Activated CD8-positive, alpha-beta T cell treated with anti-CD3 and anti-CD28 coated beads for 36 hours (primary cell): ENCODE measurements at regions not wholly inside any gene's neighbourhood (a gene's known extent, or its start where the extent isn't known, plus 50 kb on each side); places are given as distances from the start of the nearest gene placed in this dataset.

Source experiments
- ATAC-seq: fragments of 200-7000 bp; cut with Tn5 transposase; one replicate; pipeline ENCODE4 v1.10.0; 2021; ENCODE audit warnings: mild to moderate bottlenecking, moderate library complexity
- CTCF ChIA-PET: fragments of 350-600 bp; sonication (Branson Sonifier 250); formaldehyde crosslinking; loops from one replicate; lab custom pipeline; 2021; ENCODE audit warnings: antibody characterized with exemption; lab: Charles Lee
- POLR2A ChIA-PET: fragments of 350-600 bp; sonication (Branson Sonifier 250); formaldehyde crosslinking; loops from one replicate; lab custom pipeline; 2021; ENCODE audit warnings: antibody characterized with exemption; lab: Charles Lee
- DNase-seq: peaks from one replicate; pipeline ENCODE4 v3.0.0-alpha.2; 2020
- H3K27ac Mint-ChIP-seq: one replicate; pipeline ENCODE4 v1.8.0; 2021; ENCODE audit warnings: mild to moderate bottlenecking, mixed read lengths
- H3K27me3 Mint-ChIP-seq: one replicate; pipeline ENCODE4 v1.8.0; 2021; ENCODE audit warnings: mixed read lengths
- H3K36me3 Mint-ChIP-seq: one replicate; pipeline ENCODE4 v1.8.0; 2021; ENCODE audit warnings: low read depth, mixed read lengths
- H3K4me1 Mint-ChIP-seq: one replicate; pipeline ENCODE4 v1.8.0; 2021; ENCODE audit warnings: low read depth, mixed read lengths
- H3K4me3 Mint-ChIP-seq: one replicate; pipeline ENCODE4 v1.8.0; 2021; ENCODE audit warnings: mild to moderate bottlenecking, moderate library complexity, mixed read lengths
- H3K9me3 Mint-ChIP-seq: one replicate; pipeline ENCODE4 v1.8.0; 2021; ENCODE audit warnings: mixed read lengths
- intact Hi-C: fragments of 100-400 bp; cut with micrococcal nuclease; formaldehyde crosslinking; loops from one replicate; pipeline ENCODE4 v1.10.0; 2022
- TF ChIP-seq, protein P1 (sequence below): fragments of 200-600 bp; IDR thresholded peaks from one replicate; pipeline ENCODE4 v1.8.0; 2022; ENCODE audit warnings: antibody characterized with exemption, mild to moderate bottlenecking

DNA sequence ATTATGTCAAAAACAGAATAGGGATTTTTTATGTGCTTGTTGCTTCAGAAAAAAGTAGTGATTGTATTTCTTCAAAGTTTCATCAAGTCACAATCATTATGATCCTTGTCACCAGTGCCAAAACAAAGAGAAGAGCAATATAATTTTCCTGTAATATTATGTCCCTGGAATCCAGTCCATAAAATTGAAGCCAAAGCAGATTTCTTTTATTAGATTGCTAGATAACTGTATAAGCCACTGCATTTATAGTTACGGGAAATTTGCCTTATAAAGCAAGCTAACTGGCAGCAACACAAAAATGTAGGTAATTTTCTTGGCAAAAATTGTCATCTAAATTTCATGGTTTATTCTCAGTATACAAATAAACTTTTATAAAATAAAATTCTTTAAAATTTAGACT is 296.1 kb upstream of the ANKRD50 start:
- H3K4me1 Mint-ChIP-seq, result no peaks in the 10 kb centered on the region
- CTCF ChIA-PET, result no interaction called here
- intact Hi-C loops, result no loop called here
- DNase-seq, result no peak
- no peak overlapping the region for H3K27ac Mint-ChIP-seq
- POLR2A ChIA-PET, result no interaction called here
- no peak overlapping the region for H3K4me3 Mint-ChIP-seq
- ATAC-seq, result no peak
- H3K27me3 Mint-ChIP-seq, result no peaks in the 10 kb centered on the region
- no peaks in the 10 kb centered on the region for H3K36me3 Mint-ChIP-seq
- TF ChIP-seq, protein P1, sequence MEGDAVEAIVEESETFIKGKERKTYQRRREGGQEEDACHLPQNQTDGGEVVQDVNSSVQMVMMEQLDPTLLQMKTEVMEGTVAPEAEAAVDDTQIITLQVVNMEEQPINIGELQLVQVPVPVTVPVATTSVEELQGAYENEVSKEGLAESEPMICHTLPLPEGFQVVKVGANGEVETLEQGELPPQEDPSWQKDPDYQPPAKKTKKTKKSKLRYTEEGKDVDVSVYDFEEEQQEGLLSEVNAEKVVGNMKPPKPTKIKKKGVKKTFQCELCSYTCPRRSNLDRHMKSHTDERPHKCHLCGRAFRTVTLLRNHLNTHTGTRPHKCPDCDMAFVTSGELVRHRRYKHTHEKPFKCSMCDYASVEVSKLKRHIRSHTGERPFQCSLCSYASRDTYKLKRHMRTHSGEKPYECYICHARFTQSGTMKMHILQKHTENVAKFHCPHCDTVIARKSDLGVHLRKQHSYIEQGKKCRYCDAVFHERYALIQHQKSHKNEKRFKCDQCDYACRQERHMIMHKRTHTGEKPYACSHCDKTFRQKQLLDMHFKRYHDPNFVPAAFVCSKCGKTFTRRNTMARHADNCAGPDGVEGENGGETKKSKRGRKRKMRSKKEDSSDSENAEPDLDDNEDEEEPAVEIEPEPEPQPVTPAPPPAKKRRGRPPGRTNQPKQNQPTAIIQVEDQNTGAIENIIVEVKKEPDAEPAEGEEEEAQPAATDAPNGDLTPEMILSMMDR, result no peak
- H3K9me3 Mint-ChIP-seq, result peaks cover 2% of the 10 kb centered on the region

- CTCF ChIA-PET, result no interaction called here
Measured at GRCh38 chr4:125004676-125005075, 292.1 kb upstream of the ANKRD50 start.

DNA sequence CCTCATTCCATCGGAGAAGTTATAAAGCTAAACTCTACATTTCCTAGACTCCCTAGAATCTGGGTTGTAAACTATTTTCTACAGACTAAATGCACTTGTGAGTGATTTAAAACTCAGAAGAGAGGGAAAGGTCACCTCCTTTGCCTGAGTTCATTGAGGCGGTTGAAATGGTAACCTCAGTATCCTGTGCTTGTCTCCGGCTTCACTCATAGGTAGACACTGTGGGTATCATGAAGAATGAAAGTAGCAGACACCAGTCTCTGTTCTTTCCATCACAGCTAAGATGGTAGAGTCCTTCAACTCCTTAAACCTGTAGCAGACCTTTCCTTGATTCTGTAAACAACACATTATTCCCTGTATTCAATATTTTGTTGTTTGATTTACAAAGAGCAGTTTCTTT is 291.3 kb upstream of the ANKRD50 start:
- no peak for DNase-seq

More at GRCh38 chr4:125004676-125005075, 292.1 kb upstream of the ANKRD50 start:
- DNase-seq, result no peak
- Mint-ChIP-seq H3K4me1 (no peaks in the 10 kb centered on the region), H3K36me3 (no peaks in the 10 kb centered on the region), H3K9me3 (peaks cover 3% of the 10 kb centered on the region), H3K4me3 (no peak overlapping the region), H3K27ac (no peak overlapping the region), H3K27me3 (no peaks in the 10 kb centered on the region)
- TF ChIP-seq, protein P1, result no peak
- ATAC-seq, result no peak
- intact Hi-C loops, result no loop called here
- POLR2A ChIA-PET, result no interaction called here

GRCh38 chr4:124997991-124998390 is 285.5 kb upstream of the ANKRD50 start:
- Mint-ChIP-seq H3K9me3 (peaks cover 2% of the 10 kb centered on the region), H3K27me3 (no peaks in the 10 kb centered on the region), H3K36me3 (no peaks in the 10 kb centered on the region), H3K4me3 (no peak overlapping the region), H3K27ac (no peak overlapping the region), H3K4me1 (no peaks in the 10 kb centered on the region)
- ChIA-PET CTCF (no interaction called here), POLR2A (no interaction called here)
- DNase-seq (no peak), ATAC-seq (no peak)
- intact Hi-C loops, result no loop called here
- TF ChIP-seq, protein P1, result no peak

More for the DNA sequence above, 291.3 kb upstream of the ANKRD50 start:
- CTCF ChIA-PET, result no interaction called here
- no peaks in the 10 kb centered on the region for H3K27me3 Mint-ChIP-seq
- H3K36me3 Mint-ChIP-seq, result no peaks in the 10 kb centered on the region
- ATAC-seq, result no peak
- H3K4me1 Mint-ChIP-seq, result no peaks in the 10 kb centered on the region
- peaks cover 3% of the 10 kb centered on the region for H3K9me3 Mint-ChIP-seq
- POLR2A ChIA-PET, result no interaction called here
- H3K27ac Mint-ChIP-seq, result no peak overlapping the region
- H3K4me3 Mint-ChIP-seq, result no peak overlapping the region
- TF ChIP-seq, protein P1, result no peak
- intact Hi-C loops, result no loop called here

GRCh38 chr4:124997124-124997523 is 284.6 kb upstream of the ANKRD50 start:
- ATAC-seq (no peak), DNase-seq (no peak)
- Mint-ChIP-seq H3K9me3 (peaks cover 2% of the 10 kb centered on the region), H3K27me3 (no peaks in the 10 kb centered on the region), H3K4me1 (no peaks in the 10 kb centered on the region), H3K4me3 (no peak overlapping the region), H3K27ac (no peak overlapping the region), H3K36me3 (no peaks in the 10 kb centered on the region)
- ChIA-PET CTCF (no interaction called here), POLR2A (no interaction called here)
- TF ChIP-seq, protein P1, result no peak
- intact Hi-C loops, result no loop called here
